NCI-H526 (cell line): ENCODE measurements at regions not wholly inside any gene's neighbourhood (a gene's known extent, or its start where the extent isn't known, plus 50 kb on each side); places are given as distances from the start of the nearest gene placed in this dataset.
"Not testable (repeated sequence)": the region's sequence is repeated elsewhere in the genome, so short reads cannot be mapped to it uniquely, and the experiment has no call there.

ENCODE experiments used
- DNase-seq, 2 experiments: peaks; one replicate each; lab custom pipeline; 2025; lab: John Stamatoyannopoulos, UW

DNA sequence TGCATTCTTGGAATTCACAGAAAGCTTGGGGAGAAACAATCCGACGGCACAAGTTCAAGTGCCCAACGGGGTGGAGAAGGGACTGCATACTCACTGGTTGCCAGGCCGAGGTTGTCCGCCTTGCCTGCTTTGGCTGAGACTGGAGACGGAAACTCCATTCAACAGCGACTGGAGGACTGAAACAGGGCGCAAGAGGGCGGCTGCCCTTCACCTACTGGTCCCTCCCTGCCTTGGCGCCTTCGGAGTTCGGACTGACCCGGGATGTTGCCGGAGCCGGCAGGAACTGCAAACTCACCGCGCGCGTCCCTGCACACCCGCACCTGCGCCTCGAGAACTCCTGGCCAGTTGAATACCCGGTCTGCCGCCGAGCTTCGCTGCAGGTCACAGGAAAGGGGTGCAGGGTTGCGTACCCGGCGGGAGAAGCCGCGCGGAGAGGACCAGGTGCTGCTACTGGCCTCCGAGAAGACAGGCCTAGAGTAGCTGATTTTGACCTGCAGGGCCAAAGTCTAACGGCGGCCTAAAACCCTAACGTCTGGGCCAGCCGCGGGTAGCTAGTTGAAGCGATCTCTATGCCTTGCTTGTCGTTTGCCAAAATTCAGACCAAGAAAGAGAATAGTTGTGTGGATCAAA, 132.9 kb downstream of the FAM72B start:
- DNase-seq = not testable (repeated sequence)

- DNase-seq = not testable (repeated sequence)
Observed at GRCh38 chr1:121052081-121052660, 132.0 kb downstream of the FAM72B start.

DNA sequence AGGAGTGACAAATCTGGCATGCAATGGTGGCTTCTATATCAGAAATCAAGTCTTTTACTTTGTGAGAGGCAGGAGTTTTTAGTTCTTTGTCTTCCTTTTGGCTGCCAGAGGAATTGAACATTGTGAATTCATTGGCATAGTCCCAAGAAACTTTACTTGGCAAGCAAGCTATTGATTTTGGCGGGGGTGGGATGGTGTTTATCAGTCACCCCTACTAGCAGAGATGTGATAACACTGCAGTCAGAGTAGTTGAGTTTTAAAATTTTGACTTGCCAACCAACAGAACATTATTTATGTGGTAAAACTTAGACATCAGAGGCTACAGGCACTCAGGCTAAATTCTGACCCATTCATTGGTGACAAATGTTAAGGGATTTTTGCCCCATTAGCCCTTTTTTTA, 129.2 kb downstream of the FAM72B start:
- not testable (repeated sequence) for DNase-seq

DNA sequence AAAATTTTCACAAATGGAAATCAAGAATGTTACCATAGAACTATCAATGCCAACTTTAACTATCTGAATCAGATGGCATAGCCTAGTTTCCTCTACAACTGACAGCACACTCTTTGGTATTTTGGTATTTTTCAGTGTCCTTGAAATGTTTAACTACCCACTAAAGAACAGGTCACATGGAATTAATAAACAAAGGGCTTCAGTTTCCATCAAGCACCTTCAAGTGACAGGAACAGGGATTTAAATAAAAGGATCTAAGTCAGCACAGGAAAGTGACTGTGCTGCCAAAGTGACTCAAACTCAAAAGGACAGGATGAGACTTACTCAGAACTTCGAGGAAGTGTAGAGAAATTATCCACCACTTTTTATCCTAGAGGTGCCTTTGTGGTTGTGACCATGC, 117.2 kb downstream of the FAM72B start:
- DNase-seq = not testable (repeated sequence)

- DNase-seq = not testable (repeated sequence)
Observed at GRCh38 chr1:121068738-121069499, 115.2 kb downstream of the FAM72B start.

DNA sequence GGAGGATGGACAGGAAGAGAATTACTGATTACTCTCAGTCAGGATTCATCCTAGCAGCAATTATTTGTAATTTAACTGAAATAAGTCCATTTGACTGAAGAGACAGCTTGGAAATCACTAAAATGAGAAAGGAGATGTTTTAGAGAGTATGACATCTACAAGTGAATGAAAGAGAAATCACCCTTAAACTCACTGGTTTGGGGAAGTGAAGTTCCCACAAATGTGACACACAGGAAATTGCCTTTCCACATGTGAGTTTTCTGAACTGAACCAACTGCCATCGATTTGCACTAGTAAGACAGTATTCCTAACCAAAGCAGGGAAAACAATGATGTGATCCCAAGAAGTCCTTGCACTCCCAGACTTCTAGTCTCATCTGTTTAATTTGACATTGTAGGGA, 110.3 kb downstream of the FAM72B start:
- DNase-seq = not testable (repeated sequence)

GRCh38 chr1:121075254-121075805, 108.8 kb downstream of the FAM72B start:
- not testable (repeated sequence) for DNase-seq

DNA sequence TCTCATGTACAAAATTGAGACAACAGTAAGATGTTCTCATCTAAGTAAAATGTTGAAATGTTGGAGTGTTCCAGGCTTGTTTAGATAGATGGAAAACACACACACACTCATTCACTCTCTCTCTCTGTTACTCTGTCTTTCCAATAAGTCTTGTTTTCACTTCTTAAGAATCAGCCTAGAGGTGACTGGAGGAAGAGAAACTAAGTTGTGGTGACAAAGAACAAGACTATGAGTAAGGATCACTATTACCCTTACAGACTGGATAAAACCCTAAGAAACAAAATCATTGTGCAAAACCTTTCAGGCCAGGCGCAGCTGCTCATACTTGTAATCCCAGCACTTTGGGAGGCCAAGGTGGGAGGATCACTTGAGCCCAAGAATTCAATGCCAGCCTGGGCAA, 107.5 kb downstream of the FAM72B start:
- DNase-seq = not testable (repeated sequence)

- DNase-seq = not testable (repeated sequence)
Observed at GRCh38 chr1:121079655-121080054, 104.5 kb downstream of the FAM72B start.

DNA sequence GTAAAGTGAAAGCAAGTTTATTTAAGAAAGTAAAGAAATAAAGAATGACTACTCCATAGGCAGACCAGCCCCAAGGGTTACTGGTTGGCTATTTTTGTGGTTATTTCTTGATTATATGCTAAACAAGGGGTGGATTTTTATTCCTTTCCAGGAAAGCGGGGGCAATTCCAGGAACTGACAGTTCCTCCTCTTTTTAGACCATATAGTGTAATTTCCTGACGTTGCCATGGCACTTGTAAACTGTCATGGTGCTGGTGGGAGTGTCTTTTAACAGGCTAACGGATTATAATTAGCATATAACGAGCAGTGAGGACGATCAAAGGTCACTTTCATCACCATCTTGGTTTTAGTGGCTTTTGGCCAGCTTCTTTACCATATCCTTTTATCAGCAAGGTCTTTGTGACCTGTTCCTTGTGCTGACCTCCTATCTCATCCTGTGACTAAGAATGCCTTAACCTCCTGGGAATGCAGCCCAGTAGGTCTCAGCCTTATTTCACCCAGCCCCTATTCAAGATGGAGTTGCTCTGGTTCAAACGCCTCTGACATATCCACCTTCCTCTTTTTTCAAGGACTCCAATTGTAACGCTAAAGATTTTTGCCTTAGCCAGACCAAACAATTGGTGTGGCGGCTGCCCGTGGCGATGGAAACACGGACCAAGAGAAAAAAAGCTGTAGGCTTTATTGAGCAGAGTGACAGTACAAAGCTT, 103.8 kb downstream of the FAM72B start:
- DNase-seq = not testable (repeated sequence)

GRCh38 chr1:121080904-121081264, 103.3 kb downstream of the FAM72B start:
- not testable (repeated sequence) for DNase-seq

- DNase-seq = not testable (repeated sequence)
Observed at GRCh38 chr1:121081625-121082199, 102.4 kb downstream of the FAM72B start.

DNA sequence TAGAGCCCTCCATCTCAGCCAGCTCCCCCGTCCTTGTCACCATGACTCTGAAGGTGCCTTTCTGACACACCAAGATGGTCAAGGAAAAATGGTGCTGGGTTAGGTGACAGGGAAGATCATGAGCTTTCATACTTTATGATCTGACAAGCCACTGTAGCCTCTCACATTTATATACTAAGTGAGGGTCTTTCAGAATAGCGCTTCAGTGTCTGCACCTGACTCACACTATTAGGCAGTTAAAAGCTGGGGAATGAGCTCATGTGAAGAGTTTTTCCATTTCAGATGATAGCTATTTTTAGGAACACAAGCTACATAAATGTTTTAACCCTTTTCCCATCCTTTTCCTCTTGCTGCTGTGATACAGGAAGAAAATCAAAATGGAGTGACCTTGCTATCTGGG, 101.1 kb downstream of the FAM72B start:
- DNase-seq = not testable (repeated sequence)

DNA sequence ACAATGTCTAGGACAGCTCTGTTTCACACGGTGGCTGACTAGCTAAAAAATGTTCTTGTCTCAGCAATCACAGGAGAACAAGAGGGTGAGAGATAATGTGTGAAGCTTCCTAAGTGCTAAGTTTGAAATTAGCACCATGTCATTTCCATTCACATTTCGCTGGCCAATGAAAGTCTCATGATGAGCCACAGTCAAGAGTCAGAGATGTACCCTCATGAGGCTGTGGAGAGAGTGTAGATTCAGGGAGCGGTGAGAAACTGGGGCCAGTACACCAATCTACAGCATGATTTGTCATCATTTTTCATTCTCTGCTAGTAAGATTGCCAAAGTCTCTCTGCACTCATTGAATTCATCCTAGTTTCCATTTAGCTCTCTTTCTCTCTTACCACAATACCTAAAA, 97.9 kb downstream of the FAM72B start:
- DNase-seq = not testable (repeated sequence)

GRCh38 chr1:121087221-121087620, 96.9 kb downstream of the FAM72B start:
- not testable (repeated sequence) for DNase-seq

DNA sequence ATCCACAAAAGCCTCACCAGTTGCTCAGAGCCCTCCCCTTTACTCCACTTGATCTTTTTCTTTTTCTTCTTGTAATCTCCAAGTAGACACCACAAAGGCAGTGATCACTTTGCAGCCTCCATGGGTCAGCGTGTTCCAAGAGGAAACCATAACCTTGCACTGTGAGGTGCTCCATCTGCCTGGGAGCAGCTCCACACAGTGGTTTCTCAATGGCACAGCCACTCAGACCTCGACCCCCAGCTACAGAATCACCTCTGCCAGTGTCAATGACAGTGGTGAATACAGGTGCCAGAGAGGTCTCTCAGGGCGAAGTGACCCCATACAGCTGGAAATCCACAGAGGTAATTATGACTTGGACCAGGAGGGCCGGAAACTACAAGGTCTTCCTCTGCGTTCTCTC, 95.6 kb downstream of the FAM72B start:
- DNase-seq = not testable (repeated sequence)

GRCh38 chr1:121092329-121092968, 91.7 kb downstream of the FAM72B start:
- DNase-seq = not testable (repeated sequence)

DNA sequence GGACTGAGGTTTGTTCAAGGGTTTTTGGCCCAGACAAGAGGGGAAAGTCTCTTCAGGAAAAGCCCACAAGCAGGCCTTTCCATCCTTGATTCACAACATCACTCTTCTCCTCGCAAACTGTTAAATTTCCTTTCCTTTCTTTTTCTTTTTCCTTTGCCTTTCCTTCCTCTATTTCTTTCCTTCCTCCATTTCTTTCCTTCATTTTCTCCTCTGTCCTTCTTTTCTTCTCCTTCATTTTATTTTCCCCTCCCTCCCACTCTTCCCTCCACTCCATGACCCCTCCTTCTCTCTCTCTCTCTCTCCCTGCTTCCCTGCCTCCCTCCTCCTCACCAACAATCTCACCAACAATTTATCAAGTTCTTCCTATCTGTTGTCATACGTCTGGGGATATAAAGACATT, 89.1 kb downstream of the FAM72B start:
- not testable (repeated sequence) for DNase-seq

GRCh38 chr1:121097127-121097866, 86.8 kb downstream of the FAM72B start:
- peak; percentile 53 to 87 for DNase-seq

- peak; percentile 37 to 73 for DNase-seq
Observed at GRCh38 chr1:121097867-121098215, 86.3 kb downstream of the FAM72B start.

DNA sequence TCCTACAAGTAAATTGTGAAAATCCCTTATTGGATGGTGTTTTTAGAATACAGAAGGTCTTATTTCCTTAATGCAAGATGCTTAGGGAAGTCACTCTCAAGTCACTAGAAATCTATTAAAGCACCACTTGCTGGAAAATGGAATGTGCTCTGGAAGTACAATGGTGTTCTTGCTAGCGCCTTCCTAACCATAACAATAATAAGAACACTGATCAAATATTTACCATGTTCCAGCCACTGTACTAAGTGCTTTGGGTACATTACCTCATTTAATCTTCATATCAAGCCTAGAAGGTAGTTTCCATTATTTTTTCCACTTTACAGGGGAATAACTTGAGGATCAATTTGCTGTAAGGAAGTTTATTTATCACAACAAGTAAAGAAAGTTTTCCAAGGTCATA, 75.1 kb downstream of the FAM72B start:
- not testable (repeated sequence) for DNase-seq
